Esophagus muscularis mucosa (tissue), 3 donors: ENCODE measurements at regions not wholly inside any gene's neighbourhood (a gene's known extent, or its start where the extent isn't known, plus 50 kb on each side); places are given as distances from the start of the nearest gene placed in this dataset.

Source experiments
- CTCF ChIP-seq, 3 experiments: fragments of 200-600 bp in 2 of 3; fragments of 450-650 bp in 1 of 3; sonication (generic) in 2 of 3; IDR thresholded peaks; one replicate each; pipeline ENCODE4 v1.5.1; 2017 to 2019; ENCODE audit warnings: antibody characterized with exemption in 3 of 3, mild to moderate bottlenecking in 2 of 3, moderate library complexity in 1 of 3
- POLR2AphosphoS5 ChIP-seq, 2 donors: sonication (generic); formaldehyde crosslinking; IDR thresholded peaks; one replicate each; pipeline ENCODE4 v1.6.1; 2017; ENCODE audit warnings: antibody characterized with exemption in 2 of 2

GRCh38 chr12:76156314-76156713, 71.8 kb upstream of the NAP1L1 start:
- TF ChIP-seq CTCF (IDR thresholded peaks at IDR 0.05) (no peak), POLR2AphosphoS5 (IDR thresholded peaks at IDR 0.05) (no peak)
